ENCODE measurements at regions not wholly inside any gene's neighbourhood (a gene's known extent, or its start where the extent isn't known, plus 50 kb on each side); places are given as distances from the start of the nearest gene placed in this dataset.

GRCh38 chr1:80910426-80910825 lies 890.3 kb upstream of the ADGRL2 start:
- Histone ChIP-seq H3K27ac (no peak overlapping the region), H3K4me1 (ENCODE audit: insufficient read depth) (no peaks in the 10 kb centered on the region), H3K4me3 (no peak overlapping the region), H3K9me3 (ENCODE audit: low read depth) (no peaks in the 10 kb centered on the region), H3K9me2 (ENCODE audit: insufficient read depth) (no peaks in the 10 kb centered on the region), H3K36me3 (ENCODE audit: low read depth) (no peaks in the 10 kb centered on the region), H3K4me2 (ENCODE audit: unreplicated experiment) (no peak overlapping the region), H3K79me2 (ENCODE audit: insufficient read depth) (no peaks in the 10 kb centered on the region), H2AFZ (no peak overlapping the region), H4K20me1 (ENCODE audit: insufficient read depth) (no peaks in the 10 kb centered on the region), H3K9ac (no peak overlapping the region), H3F3A (ENCODE audit: insufficient read depth) (no peaks in the 10 kb centered on the region), H3K27me3 (replicated peaks; ENCODE audit: insufficient read depth) (no peaks in the 10 kb centered on the region)
- WGBS, 2 experiments (ENCODE audit: low coverage in 1 of 2, low lambda C conversion rate in 2 of 2, missing lambda C conversion rate in 2 of 2) = 17 to 21% methylated on average over 2 of the region's 2 CpGs
- TF ChIP-seq EZH2 (IDR thresholded peaks at IDR 0.05; ENCODE audit: insufficient read depth, poor library complexity, severe bottlenecking) = no peak
- no peak for DNase-seq
- in situ Hi-C loops (cut with MboI) = no loop called here

GRCh38 chr1:80909172-80909784 lies 891.5 kb upstream of the ADGRL2 start:
- H3K9me2 ChIP-seq (ENCODE audit: insufficient read depth) = no peaks in the 10 kb centered on the region
- no peaks in the 10 kb centered on the region for H3K36me3 ChIP-seq (ENCODE audit: low read depth)
- no peaks in the 10 kb centered on the region for H4K20me1 ChIP-seq (ENCODE audit: insufficient read depth)
- H3K9ac ChIP-seq = no peak overlapping the region
- TF ChIP-seq EZH2 (IDR thresholded peaks at IDR 0.05; ENCODE audit: insufficient read depth, poor library complexity, severe bottlenecking) (no peak), EZH2phosphoT487 (IDR thresholded peaks at IDR 0.05; ENCODE audit: insufficient read depth, low read depth) (no peak)
- H3K4me3 ChIP-seq = no peak overlapping the region
- H3K27ac ChIP-seq = no peak overlapping the region
- H3K9me3 ChIP-seq (ENCODE audit: low read depth) = no peaks in the 10 kb centered on the region
- in situ Hi-C loops (cut with MboI) = no loop called here
- no peaks in the 10 kb centered on the region for H3F3A ChIP-seq (ENCODE audit: insufficient read depth)
- no peaks in the 10 kb centered on the region for H3K4me1 ChIP-seq (ENCODE audit: insufficient read depth)
- no peak overlapping the region for H3K4me2 ChIP-seq (ENCODE audit: unreplicated experiment)
- no peak overlapping the region for H2AFZ ChIP-seq
- whole genome bisulfite sequencing, 2 experiments (ENCODE audit: low coverage in 1 of 2, low lambda C conversion rate in 2 of 2, missing lambda C conversion rate in 2 of 2) = 31 to 41% methylated on average over 5 of the region's 5 CpGs
- no peak for DNase-seq
- no peaks in the 10 kb centered on the region for H3K79me2 ChIP-seq (ENCODE audit: insufficient read depth)
- H3K27me3 ChIP-seq (replicated peaks; ENCODE audit: insufficient read depth) = no peaks in the 10 kb centered on the region

GRCh38 chr1:80896781-80897356 lies 903.9 kb upstream of the ADGRL2 start:
- no peak overlapping the region for H2AFZ ChIP-seq
- no peaks in the 10 kb centered on the region for H3K4me1 ChIP-seq (ENCODE audit: insufficient read depth)
- H3K27ac ChIP-seq = no peak overlapping the region
- in situ Hi-C loops (cut with MboI) = no loop called here
- 38 to 44% methylated on average over 3 of the region's 3 CpGs for WGBS, 2 experiments (ENCODE audit: low coverage in 1 of 2, low lambda C conversion rate in 2 of 2, missing lambda C conversion rate in 2 of 2)
- no peak overlapping the region for H3K4me2 ChIP-seq (ENCODE audit: unreplicated experiment)
- no peak overlapping the region for H3K9ac ChIP-seq
- no peak for TF ChIP-seq EZH2phosphoT487 (IDR thresholded peaks at IDR 0.05; ENCODE audit: insufficient read depth, low read depth)
- no peak for TF ChIP-seq EZH2 (IDR thresholded peaks at IDR 0.05; ENCODE audit: insufficient read depth, poor library complexity, severe bottlenecking)
- no peaks in the 10 kb centered on the region for H3K27me3 ChIP-seq (replicated peaks; ENCODE audit: insufficient read depth)
- no peaks in the 10 kb centered on the region for H3K9me2 ChIP-seq (ENCODE audit: insufficient read depth)
- H3F3A ChIP-seq (ENCODE audit: insufficient read depth) = no peaks in the 10 kb centered on the region
- H4K20me1 ChIP-seq (ENCODE audit: insufficient read depth) = no peaks in the 10 kb centered on the region
- H3K79me2 ChIP-seq (ENCODE audit: insufficient read depth) = no peaks in the 10 kb centered on the region
- H3K36me3 ChIP-seq (ENCODE audit: low read depth) = no peaks in the 10 kb centered on the region
- H3K4me3 ChIP-seq = no peak overlapping the region
- no peaks in the 10 kb centered on the region for H3K9me3 ChIP-seq (ENCODE audit: low read depth)
- DNase-seq = no peak

- Histone ChIP-seq H3K9me3 (ENCODE audit: low read depth) (no peaks in the 10 kb centered on the region), H3K27ac (no peak overlapping the region), H3K4me3 (no peak overlapping the region), H3K79me2 (ENCODE audit: insufficient read depth) (no peaks in the 10 kb centered on the region), H3K27me3 (replicated peaks; ENCODE audit: insufficient read depth) (no peaks in the 10 kb centered on the region), H3K4me1 (ENCODE audit: insufficient read depth) (no peaks in the 10 kb centered on the region), H3K9me2 (ENCODE audit: insufficient read depth) (no peaks in the 10 kb centered on the region), H3K9ac (no peak overlapping the region), H4K20me1 (ENCODE audit: insufficient read depth) (no peaks in the 10 kb centered on the region), H2AFZ (no peak overlapping the region), H3K36me3 (ENCODE audit: low read depth) (no peaks in the 10 kb centered on the region), H3K4me2 (ENCODE audit: unreplicated experiment) (no peak overlapping the region), H3F3A (ENCODE audit: insufficient read depth) (no peaks in the 10 kb centered on the region)
- 0 to 6% methylated on average over 1 of the region's 1 CpG for WGBS, 2 experiments (ENCODE audit: low coverage in 1 of 2, low lambda C conversion rate in 2 of 2, missing lambda C conversion rate in 2 of 2)
- TF ChIP-seq EZH2 (IDR thresholded peaks at IDR 0.05; ENCODE audit: insufficient read depth, poor library complexity, severe bottlenecking) (no peak), EZH2phosphoT487 (IDR thresholded peaks at IDR 0.05; ENCODE audit: insufficient read depth, low read depth) (no peak)
- in situ Hi-C loops (cut with MboI) = no loop called here
- DNase-seq = no peak
These were observed 905.8 kb upstream of the ADGRL2 start for GRCh38 chr1:80894921-80895320.

Measured in GM23248 (cell line).